ENCODE measurements at regions not wholly inside any gene's neighbourhood (a gene's known extent, or its start where the extent isn't known, plus 50 kb on each side); places are given as distances from the start of the nearest gene placed in this dataset.

DNA sequence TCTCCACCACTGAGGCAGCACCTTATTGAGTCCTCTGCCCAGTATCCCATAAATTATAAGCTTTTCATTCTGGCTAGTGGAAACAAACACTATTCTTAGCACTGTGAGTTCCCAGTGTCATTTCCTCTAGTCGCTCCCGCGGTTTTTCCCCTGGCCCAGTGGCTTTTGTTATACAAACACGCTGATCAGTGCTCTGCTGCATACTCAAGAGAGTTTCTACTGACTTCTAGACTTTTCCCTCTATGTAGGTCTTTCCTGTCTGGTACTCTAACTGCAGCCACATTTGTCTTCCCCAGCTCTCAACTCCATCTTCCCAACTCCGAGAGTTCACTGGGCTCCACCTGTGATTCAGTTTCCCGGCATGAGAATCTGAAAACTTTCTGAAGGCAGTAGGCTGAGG lies 556.6 kb upstream of the SALL1 start:
- Mint-ChIP-seq H3K4me1 (ENCODE audit: low read depth) (no peaks in the 10 kb centered on the region), H3K9me3 (peaks cover 20% of the 10 kb centered on the region), H3K4me3 (no peak overlapping the region), H3K27ac (no peak overlapping the region), H3K27me3 (no peaks in the 10 kb centered on the region), H3K36me3 (ENCODE audit: low read depth) (no peaks in the 10 kb centered on the region)
- no peak for DNase-seq

DNA sequence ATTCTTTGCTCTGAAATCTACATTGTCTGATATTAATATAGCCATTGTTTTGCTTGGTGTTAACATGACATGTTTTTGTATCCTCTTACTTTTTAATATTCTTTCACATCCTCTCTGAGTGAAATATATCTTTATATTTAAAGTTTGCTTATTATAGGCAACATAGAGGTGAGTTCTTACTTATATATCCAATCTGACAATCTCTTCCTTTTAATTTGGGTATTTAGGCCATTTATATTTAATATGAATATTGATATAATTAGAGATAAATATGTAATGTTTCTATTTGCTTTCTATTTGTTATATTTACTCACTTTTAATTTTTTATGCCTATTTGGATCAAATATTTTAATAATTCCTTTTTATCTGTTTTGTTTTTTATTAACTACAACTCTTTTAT lies 554.1 kb upstream of the SALL1 start:
- no peak for DNase-seq
- H3K27ac Mint-ChIP-seq = no peak overlapping the region
- no peaks in the 10 kb centered on the region for H3K4me1 Mint-ChIP-seq (ENCODE audit: low read depth)
- no peaks in the 10 kb centered on the region for H3K36me3 Mint-ChIP-seq (ENCODE audit: low read depth)
- no peak overlapping the region for H3K4me3 Mint-ChIP-seq
- no peaks in the 10 kb centered on the region for H3K27me3 Mint-ChIP-seq
- H3K9me3 Mint-ChIP-seq = peaks cover 24% of the 10 kb centered on the region

DNA sequence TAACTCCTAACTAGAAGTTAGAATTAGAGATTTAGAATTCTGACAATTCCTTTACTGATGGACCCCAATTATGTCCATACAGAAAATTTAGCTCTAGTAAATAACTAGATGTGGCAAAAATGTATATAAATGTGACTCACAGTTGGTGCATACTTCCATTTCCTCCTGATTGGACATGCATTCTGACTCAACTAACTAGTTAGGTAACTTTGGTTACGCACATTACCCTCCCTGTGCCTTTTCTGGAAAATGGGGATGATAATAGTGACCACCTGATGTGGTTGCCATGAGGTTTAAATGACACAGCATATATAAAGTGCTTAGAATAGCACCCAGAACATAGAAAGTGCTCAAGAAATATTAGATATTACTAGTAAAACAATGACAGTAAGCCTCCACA lies 550.0 kb upstream of the SALL1 start:
- Mint-ChIP-seq H3K9me3 (peaks cover 21% of the 10 kb centered on the region), H3K4me1 (ENCODE audit: low read depth) (no peaks in the 10 kb centered on the region), H3K36me3 (ENCODE audit: low read depth) (no peaks in the 10 kb centered on the region), H3K4me3 (no peak overlapping the region), H3K27me3 (no peaks in the 10 kb centered on the region), H3K27ac (no peak overlapping the region)
- DNase-seq = no peak

DNA sequence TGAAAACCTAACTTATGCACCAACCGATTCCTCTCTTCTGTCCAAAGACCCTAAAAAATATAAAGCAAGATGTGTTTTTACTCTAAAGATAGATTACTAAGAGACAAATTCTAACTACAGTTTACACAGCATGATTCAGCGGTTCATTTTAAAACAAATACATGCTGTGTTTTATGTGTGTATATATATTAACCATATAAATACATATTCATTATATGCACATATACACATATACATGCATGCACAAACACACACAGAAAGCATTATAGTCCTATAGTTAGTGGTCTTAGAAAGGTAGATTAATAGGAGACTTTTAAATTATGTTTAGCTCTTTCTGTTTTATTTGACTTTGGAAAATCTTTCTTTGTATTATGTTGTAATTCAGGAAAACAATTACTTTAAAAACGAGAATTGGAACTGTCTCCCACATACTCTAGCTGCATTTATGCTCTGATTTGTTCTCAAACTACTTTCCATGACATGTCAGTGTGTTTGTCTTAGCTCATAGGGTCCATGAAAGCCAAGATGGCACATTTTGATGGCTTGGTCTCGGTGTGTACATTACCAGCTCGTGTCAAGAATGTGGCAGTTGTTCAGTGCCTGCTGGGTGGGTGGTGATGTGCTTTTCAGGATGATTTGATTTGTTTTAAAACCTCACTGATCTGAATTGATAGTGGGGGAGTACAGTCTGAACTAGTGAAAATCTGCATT lies 548.8 kb upstream of the SALL1 start:
- H3K4me1 Mint-ChIP-seq (ENCODE audit: low read depth) = no peaks in the 10 kb centered on the region
- no peak overlapping the region for H3K4me3 Mint-ChIP-seq
- no peak overlapping the region for H3K27ac Mint-ChIP-seq
- H3K27me3 Mint-ChIP-seq = no peaks in the 10 kb centered on the region
- H3K36me3 Mint-ChIP-seq (ENCODE audit: low read depth) = no peaks in the 10 kb centered on the region
- no peak for DNase-seq
- peaks cover 23% of the 10 kb centered on the region for H3K9me3 Mint-ChIP-seq

DNA sequence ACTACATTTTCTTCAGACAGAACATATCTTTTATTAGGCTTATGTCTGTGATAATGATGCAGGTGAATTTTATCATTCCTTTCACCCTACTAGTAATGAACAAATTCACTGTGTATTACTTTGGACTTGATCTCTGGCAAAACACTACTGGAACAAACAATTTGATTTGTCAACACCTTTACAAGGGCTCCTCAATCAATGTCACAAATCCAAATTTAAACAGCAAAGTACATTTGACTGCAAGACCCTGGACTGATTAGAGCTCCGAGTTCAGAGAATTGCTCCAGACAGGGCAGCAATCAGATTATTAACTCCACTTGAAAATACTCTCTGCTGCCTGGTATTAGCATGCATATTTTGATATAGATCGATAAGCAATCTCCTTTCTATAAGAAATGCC lies 547.6 kb upstream of the SALL1 start:
- no peak overlapping the region for H3K27ac Mint-ChIP-seq
- H3K4me3 Mint-ChIP-seq = no peak overlapping the region
- H3K4me1 Mint-ChIP-seq (ENCODE audit: low read depth) = no peaks in the 10 kb centered on the region
- no peak for DNase-seq
- H3K36me3 Mint-ChIP-seq (ENCODE audit: low read depth) = no peaks in the 10 kb centered on the region
- H3K9me3 Mint-ChIP-seq = peaks cover 23% of the 10 kb centered on the region
- H3K27me3 Mint-ChIP-seq = no peaks in the 10 kb centered on the region

DNA sequence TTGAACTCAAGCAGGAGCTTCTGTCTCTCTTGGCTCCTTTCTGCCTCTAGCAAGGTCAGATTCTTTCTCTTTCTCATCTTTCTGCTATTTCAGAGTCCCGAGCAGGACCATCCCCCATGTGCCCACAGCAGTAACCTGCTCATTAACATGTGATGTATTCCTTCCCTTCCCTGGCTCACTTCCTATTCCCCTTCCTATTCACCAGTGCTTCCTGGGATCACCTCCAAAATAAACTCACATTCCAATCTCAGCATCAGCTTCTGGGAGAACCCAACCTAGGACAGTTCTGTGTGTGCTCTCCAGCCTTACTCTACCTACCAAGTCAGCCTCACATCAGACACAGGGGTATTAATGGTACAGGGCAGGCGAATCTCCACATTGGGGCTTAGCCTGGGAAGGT lies 546.4 kb upstream of the SALL1 start:
- H3K9me3 Mint-ChIP-seq = peaks cover 25% of the 10 kb centered on the region
- no peak overlapping the region for H3K4me3 Mint-ChIP-seq
- H3K27me3 Mint-ChIP-seq = no peaks in the 10 kb centered on the region
- no peaks in the 10 kb centered on the region for H3K4me1 Mint-ChIP-seq (ENCODE audit: low read depth)
- DNase-seq = no peak
- H3K27ac Mint-ChIP-seq = no peak overlapping the region
- H3K36me3 Mint-ChIP-seq (ENCODE audit: low read depth) = no peaks in the 10 kb centered on the region

DNA sequence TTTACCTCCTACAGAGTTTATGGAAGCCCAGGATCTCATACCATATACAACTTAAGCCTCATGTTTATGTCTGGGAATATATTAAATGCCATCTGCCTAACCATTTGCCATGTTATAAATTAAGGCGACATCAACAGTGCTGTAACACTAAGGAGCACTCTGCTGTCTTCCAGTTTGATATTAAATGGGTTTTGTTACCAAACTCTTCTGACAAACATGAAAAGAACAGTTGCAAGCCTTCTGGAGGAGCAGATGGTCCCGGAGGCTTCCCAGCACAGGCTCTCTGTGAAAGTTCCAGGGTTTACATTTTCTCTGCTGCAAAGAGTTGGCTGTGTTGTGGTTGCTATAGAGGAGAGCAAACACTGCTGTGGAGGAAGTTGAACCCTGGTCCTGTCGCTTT lies 545.3 kb upstream of the SALL1 start:
- no peak overlapping the region for H3K27ac Mint-ChIP-seq
- H3K36me3 Mint-ChIP-seq (ENCODE audit: low read depth) = no peaks in the 10 kb centered on the region
- H3K4me1 Mint-ChIP-seq (ENCODE audit: low read depth) = no peaks in the 10 kb centered on the region
- no peak for DNase-seq
- no peak overlapping the region for H3K4me3 Mint-ChIP-seq
- peaks cover 21% of the 10 kb centered on the region for H3K9me3 Mint-ChIP-seq
- no peaks in the 10 kb centered on the region for H3K27me3 Mint-ChIP-seq

DNA sequence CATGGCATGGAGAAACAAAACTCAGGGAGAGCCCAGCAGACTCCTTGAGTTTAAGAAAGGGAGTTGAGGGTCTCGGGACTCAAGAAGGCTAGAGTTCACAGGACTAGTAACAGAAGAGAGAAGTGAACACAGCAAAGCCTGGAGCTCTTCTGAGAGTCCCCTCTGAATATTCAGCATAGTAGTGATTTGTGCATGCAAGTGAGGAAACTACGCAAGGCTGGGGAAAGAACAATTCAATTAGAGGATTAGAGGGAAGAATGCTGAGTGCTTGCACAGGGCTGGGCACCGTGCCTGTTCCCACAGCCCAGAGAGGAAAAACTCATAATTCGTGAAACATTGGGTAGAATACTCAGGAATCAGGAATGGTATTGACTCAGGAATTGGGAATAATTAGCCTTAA lies 540.0 kb upstream of the SALL1 start:
- no peak for DNase-seq
- no peaks in the 10 kb centered on the region for H3K4me1 Mint-ChIP-seq (ENCODE audit: low read depth)
- H3K36me3 Mint-ChIP-seq (ENCODE audit: low read depth) = no peaks in the 10 kb centered on the region
- H3K9me3 Mint-ChIP-seq = peaks cover 26% of the 10 kb centered on the region
- no peak overlapping the region for H3K27ac Mint-ChIP-seq
- H3K4me3 Mint-ChIP-seq = no peak overlapping the region
- H3K27me3 Mint-ChIP-seq = no peaks in the 10 kb centered on the region

DNA sequence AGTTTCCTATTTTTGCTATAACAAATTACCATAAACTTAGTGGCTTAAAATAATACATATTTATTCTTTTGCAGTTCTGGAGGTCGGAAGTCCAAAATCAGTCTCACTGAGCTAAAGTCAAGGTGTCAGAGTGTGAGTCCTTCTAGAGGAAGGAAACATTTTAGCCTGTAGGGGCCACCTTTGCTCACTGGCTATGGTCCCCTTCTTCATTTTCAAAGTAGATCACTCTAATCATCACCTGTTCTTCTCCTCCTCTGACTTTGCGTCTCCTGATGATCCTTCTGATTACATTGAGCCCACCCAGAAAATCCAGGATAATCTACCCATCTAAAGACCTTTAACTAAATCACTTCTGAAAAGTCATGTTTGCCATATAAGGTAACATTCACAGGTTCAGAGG lies 534.4 kb upstream of the SALL1 start:
- no peak for DNase-seq
- H3K27ac Mint-ChIP-seq = no peak overlapping the region
- H3K36me3 Mint-ChIP-seq (ENCODE audit: low read depth) = no peaks in the 10 kb centered on the region
- no peaks in the 10 kb centered on the region for H3K4me1 Mint-ChIP-seq (ENCODE audit: low read depth)
- H3K9me3 Mint-ChIP-seq = peaks cover 15% of the 10 kb centered on the region
- no peak overlapping the region for H3K4me3 Mint-ChIP-seq
- no peaks in the 10 kb centered on the region for H3K27me3 Mint-ChIP-seq

DNA sequence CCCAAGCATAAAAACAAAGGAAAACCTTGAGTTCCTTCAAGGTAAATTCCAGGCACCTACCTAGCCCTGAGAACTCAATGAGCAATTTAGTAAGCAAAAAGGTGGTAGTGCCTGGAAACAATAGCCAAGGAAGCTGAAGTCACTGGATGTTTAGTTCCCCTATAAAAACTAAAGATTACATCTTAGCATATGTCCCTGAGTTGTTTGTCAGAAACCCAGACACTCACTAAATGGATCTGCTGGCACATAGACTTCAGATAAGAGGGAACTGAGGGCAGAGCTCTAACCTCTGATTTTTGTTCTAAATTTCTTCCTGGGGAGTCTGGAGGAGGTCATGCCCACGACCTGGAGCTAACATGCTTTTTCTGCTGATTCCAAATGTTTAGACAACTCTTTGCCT lies 532.8 kb upstream of the SALL1 start:
- H3K36me3 Mint-ChIP-seq (ENCODE audit: low read depth) = no peaks in the 10 kb centered on the region
- no peaks in the 10 kb centered on the region for H3K4me1 Mint-ChIP-seq (ENCODE audit: low read depth)
- no peak overlapping the region for H3K4me3 Mint-ChIP-seq
- no peak for DNase-seq
- H3K27me3 Mint-ChIP-seq = no peaks in the 10 kb centered on the region
- peaks cover 13% of the 10 kb centered on the region for H3K9me3 Mint-ChIP-seq
- no peak overlapping the region for H3K27ac Mint-ChIP-seq

DNA sequence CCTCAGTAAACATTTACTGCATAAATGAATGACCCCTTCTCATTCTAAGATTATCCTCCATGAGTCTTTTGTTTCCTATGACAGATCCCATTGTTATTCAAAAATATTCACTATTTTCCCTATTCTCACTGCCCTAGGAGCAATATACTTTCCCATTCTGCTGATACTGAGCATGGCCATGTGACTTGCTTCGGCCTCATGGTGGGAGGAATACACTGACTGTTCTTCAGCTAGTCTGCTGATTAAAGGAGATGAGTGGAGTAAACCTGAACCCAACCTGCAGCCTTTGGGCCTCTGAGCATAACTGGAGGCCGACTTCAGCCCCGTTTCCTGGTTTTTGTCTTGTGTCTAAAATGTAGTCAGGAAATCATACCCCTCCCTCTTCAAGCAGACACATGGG lies 531.8 kb upstream of the SALL1 start:
- no peak overlapping the region for H3K27ac Mint-ChIP-seq
- no peak overlapping the region for H3K4me3 Mint-ChIP-seq
- DNase-seq = no peak
- H3K27me3 Mint-ChIP-seq = no peaks in the 10 kb centered on the region
- no peaks in the 10 kb centered on the region for H3K4me1 Mint-ChIP-seq (ENCODE audit: low read depth)
- H3K9me3 Mint-ChIP-seq = peaks cover 17% of the 10 kb centered on the region
- no peaks in the 10 kb centered on the region for H3K36me3 Mint-ChIP-seq (ENCODE audit: low read depth)

DNA sequence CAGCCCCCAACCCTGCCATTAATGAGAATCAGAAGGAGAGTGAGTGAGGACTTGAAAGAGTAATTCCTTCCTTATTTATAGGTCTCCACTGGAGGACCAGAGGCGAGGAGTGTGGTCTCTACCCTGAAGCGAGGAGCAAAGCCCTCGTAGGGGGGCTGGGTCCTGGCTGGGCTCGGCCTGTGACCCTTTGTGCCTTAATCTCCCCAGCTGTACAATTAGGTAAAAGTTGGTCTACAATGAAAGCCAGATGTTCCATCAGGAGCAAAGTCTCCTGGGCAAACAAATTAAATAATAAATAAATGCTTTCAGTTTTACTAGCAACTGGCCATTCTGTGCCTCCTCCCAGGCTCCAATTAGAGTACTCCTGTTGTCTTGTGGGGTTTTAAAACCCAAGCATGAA lies 523.5 kb upstream of the SALL1 start:
- no peak overlapping the region for H3K27ac Mint-ChIP-seq
- H3K9me3 Mint-ChIP-seq = peaks cover 19% of the 10 kb centered on the region
- no peak overlapping the region for H3K4me3 Mint-ChIP-seq
- no peak for DNase-seq
- H3K27me3 Mint-ChIP-seq = no peaks in the 10 kb centered on the region
- H3K4me1 Mint-ChIP-seq (ENCODE audit: low read depth) = no peaks in the 10 kb centered on the region
- no peaks in the 10 kb centered on the region for H3K36me3 Mint-ChIP-seq (ENCODE audit: low read depth)

DNA sequence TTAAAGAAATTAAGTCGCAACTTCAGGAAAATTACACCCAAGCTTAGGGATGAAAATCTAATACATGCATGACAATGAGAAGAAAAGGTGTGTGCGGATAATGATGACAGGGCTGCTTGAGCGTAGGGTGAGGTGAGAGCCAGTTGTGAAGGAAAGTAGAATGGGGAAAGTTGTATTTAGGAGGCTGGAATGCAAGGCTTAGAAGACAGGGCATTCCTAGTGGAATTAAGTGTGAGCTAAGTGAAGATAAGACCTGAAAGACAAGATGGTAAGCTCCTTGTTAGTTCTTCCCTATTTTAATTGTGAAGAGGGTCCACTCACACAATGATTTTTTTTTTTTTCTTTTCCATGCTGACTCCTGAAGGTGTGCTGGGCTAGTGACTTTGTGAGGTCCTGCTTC lies 519.5 kb upstream of the SALL1 start:
- Mint-ChIP-seq H3K4me1 (ENCODE audit: low read depth) (no peaks in the 10 kb centered on the region), H3K36me3 (ENCODE audit: low read depth) (no peaks in the 10 kb centered on the region), H3K4me3 (no peak overlapping the region), H3K9me3 (peaks cover 18% of the 10 kb centered on the region), H3K27me3 (no peaks in the 10 kb centered on the region), H3K27ac (no peak overlapping the region)
- DNase-seq = no peak

DNA sequence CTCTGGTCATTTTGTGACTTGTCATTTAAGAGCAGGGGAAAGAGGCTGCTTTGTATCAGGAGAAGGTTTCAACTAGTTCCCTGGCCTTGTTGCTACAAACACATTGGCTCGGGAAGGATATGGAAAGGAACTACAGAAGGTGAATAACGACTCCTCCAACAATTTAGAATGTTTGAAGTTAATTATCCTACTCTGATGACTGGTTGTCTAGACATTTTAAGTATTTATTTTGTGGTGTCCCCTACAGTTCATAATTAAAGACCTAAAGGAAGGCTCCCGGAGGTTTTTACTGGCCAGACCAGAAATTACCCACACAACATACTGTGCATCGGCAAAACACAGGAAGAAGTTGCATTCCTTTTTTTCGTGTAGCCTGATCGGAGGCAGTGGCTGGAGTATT lies 515.8 kb upstream of the SALL1 start:
- Mint-ChIP-seq H3K4me3 (no peak overlapping the region), H3K36me3 (ENCODE audit: low read depth) (no peaks in the 10 kb centered on the region), H3K9me3 (peaks cover 18% of the 10 kb centered on the region), H3K27ac (no peak overlapping the region), H3K4me1 (ENCODE audit: low read depth) (no peaks in the 10 kb centered on the region), H3K27me3 (no peaks in the 10 kb centered on the region)
- DNase-seq = no peak

DNA sequence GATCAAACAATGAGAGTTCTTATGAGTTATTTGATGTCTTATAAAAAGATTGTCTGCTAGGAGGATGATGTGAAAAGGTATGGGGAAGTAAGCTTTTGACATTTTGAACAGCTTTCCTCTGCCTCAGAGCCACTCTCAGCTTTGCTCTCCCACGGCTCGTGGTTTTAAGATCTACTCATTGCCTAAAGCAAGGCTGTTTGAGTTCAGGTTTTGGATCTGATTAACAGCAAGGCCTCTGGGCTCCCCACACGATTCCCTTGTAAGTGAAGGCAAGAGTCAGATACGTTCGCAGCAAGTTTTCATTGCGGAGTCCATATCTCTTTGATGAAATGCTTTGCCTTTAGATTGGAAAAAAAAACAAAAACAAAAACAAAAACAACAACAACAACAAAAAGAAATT lies 515.0 kb upstream of the SALL1 start:
- Mint-ChIP-seq H3K27me3 (no peaks in the 10 kb centered on the region), H3K4me1 (ENCODE audit: low read depth) (no peaks in the 10 kb centered on the region), H3K27ac (no peak overlapping the region), H3K36me3 (ENCODE audit: low read depth) (no peaks in the 10 kb centered on the region), H3K4me3 (no peak overlapping the region), H3K9me3 (peaks cover 15% of the 10 kb centered on the region)
- DNase-seq = no peak

DNA sequence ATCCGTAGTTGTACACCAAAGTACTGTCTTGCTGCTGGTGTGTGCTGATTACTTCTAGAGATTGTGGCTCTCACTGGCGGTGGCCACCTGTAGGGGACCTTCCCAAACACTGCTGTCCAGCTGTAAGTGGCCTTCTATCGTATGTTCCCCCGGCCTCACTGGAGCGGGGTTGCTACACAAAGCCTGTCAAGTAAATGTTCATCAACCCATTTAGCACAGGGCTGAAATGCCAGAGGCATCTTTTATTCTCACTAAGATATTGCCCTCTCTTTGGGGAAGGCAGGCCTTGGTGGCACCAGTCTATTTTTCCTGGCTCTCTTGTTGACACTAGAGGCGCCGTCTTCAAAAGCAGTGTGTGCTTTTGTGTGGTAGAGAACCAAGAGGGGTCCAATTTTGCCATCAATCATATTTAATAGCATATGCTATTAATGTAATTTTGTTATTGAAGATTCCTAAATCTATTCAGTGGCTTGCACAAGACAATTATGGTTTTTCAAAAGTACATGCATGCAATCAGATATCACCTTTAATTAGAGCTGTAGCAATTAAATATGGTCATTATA lies 514.4 kb upstream of the SALL1 start:
- no peak for DNase-seq
- H3K4me1 Mint-ChIP-seq (ENCODE audit: low read depth) = no peaks in the 10 kb centered on the region
- no peaks in the 10 kb centered on the region for H3K36me3 Mint-ChIP-seq (ENCODE audit: low read depth)
- H3K27me3 Mint-ChIP-seq = no peaks in the 10 kb centered on the region
- peaks cover 14% of the 10 kb centered on the region for H3K9me3 Mint-ChIP-seq
- no peak overlapping the region for H3K4me3 Mint-ChIP-seq
- H3K27ac Mint-ChIP-seq = no peak overlapping the region
